Brain microvascular endothelial cell (primary cell): ENCODE measurements at regions not wholly inside any gene's neighbourhood (a gene's known extent, or its start where the extent isn't known, plus 50 kb on each side); places are given as distances from the start of the nearest gene placed in this dataset.
"Not testable (repeated sequence)": the region's sequence is repeated elsewhere in the genome, so short reads cannot be mapped to it uniquely, and the experiment has no call there.

ENCODE experiments used
- DNase-seq: peaks from one replicate; pipeline ENCODE4 v3.0.0-alpha.2; 2020
- H3K27ac ChIP-seq: fragments of 250-450 bp; sonication (Bioruptor Pico); 2 replicates; pipeline ENCODE4 v1.5.1; 2020; ENCODE audit warnings: mild to moderate bottlenecking, moderate library complexity
- H3K27me3 ChIP-seq: fragments of 250-450 bp; sonication (Bioruptor Pico); replicated peaks from 2 replicates; pipeline ENCODE4 v1.5.1; 2020; ENCODE audit warnings: mild to moderate bottlenecking
- H3K36me3 ChIP-seq: fragments of 250-450 bp; sonication (Bioruptor Pico); replicated peaks from 2 replicates; pipeline ENCODE4 v1.5.1; 2020; ENCODE audit warnings: mild to moderate bottlenecking
- H3K4me3 ChIP-seq: 2 replicates; pipeline ENCODE4 v1.5.1; 2011; ENCODE audit warnings: low read depth, mild to moderate bottlenecking, control low read depth, low read length, moderate library complexity
- CTCF ChIP-seq: IDR thresholded peaks from 2 replicates; pipeline ENCODE4 v1.5.1; 2011; ENCODE audit warnings: low read depth, mild to moderate bottlenecking, moderate library complexity, low read length, control low read depth, inconsistent platforms; ENCODE audit errors: missing control alignments
- in situ Hi-C: cut with HindIII; loops from 2 replicates; pipeline ENCODE4 v1.10.0; 2017; ENCODE audit warnings: low sequenced_read_pairs, low pct_ligation_motif_present

GRCh38 chr3:180430896-180431295, 171.1 kb upstream of the TTC14 start:
- Histone ChIP-seq H3K36me3 (no peaks in the 10 kb centered on the region), H3K4me3 (no peak overlapping the region), H3K27ac (no peak overlapping the region), H3K27me3 (no peaks in the 10 kb centered on the region)
- TF ChIP-seq CTCF: no peak
- DNase-seq: no peak
- in situ Hi-C loops: no loop called here

GRCh38 chr3:180433152-180433551, 168.8 kb upstream of the TTC14 start:
- Histone ChIP-seq H3K4me3 (no peak overlapping the region), H3K36me3 (no peaks in the 10 kb centered on the region), H3K27ac (no peak overlapping the region), H3K27me3 (no peaks in the 10 kb centered on the region)
- TF ChIP-seq CTCF: no peak
- in situ Hi-C loops: no loop called here
- DNase-seq: peak; percentile 22

- Histone ChIP-seq H3K27ac (no peak overlapping the region), H3K4me3 (no peak overlapping the region)
- no peak for DNase-seq
These were observed 154.8 kb upstream of the TTC14 start for GRCh38 chr3:180447136-180447535.

GRCh38 chr3:180448407-180448806, 153.6 kb upstream of the TTC14 start:
- H3K27me3 ChIP-seq, H3K36me3 ChIP-seq, H3K27ac ChIP-seq, in situ Hi-C loops, DNase-seq, H3K4me3 ChIP-seq: not testable (repeated sequence)

More at GRCh38 chr3:180447136-180447535, 154.8 kb upstream of the TTC14 start:
- H3K36me3 ChIP-seq: no peaks in the 10 kb centered on the region
- in situ Hi-C loops: no loop called here
- TF ChIP-seq CTCF: no peak
- no peaks in the 10 kb centered on the region for H3K27me3 ChIP-seq

- no peak for TF ChIP-seq CTCF
These were observed 144.7 kb upstream of the TTC14 start for GRCh38 chr3:180457225-180457624.

GRCh38 chr3:180466401-180467011, 135.5 kb upstream of the TTC14 start:
- Histone ChIP-seq H3K36me3 (no peaks in the 10 kb centered on the region), H3K4me3 (no peak overlapping the region), H3K27me3 (no peaks in the 10 kb centered on the region), H3K27ac (no peak overlapping the region)
- in situ Hi-C loops: no loop called here
- DNase-seq: no peak
- no peak for TF ChIP-seq CTCF

More at GRCh38 chr3:180457225-180457624, 144.7 kb upstream of the TTC14 start:
- DNase-seq: no peak
- no peaks in the 10 kb centered on the region for H3K36me3 ChIP-seq
- no peaks in the 10 kb centered on the region for H3K27me3 ChIP-seq
- in situ Hi-C loops: no loop called here
- no peak overlapping the region for H3K27ac ChIP-seq
- H3K4me3 ChIP-seq: no peak overlapping the region
